RWPE2 (cell line): ENCODE measurements at regions not wholly inside any gene's neighbourhood (a gene's known extent, or its start where the extent isn't known, plus 50 kb on each side); places are given as distances from the start of the nearest gene placed in this dataset.

Experiments
- ATAC-seq: fragments of 200-7000 bp; cut with Tn5 transposase; 3 replicates; pipeline ENCODE4 v1.9.1; 2021; ENCODE audit warnings: low read depth
- DNase-seq: peaks from one replicate; pipeline ENCODE4 v3.0.0-alpha.2; 2020; ENCODE audit warnings: low spot score
- H3K27ac ChIP-seq: fragments of 450-650 bp; 2 replicates; pipeline ENCODE4 v1.5.1; 2017; ENCODE audit warnings: mild to moderate bottlenecking; ENCODE audit not compliant: poor library complexity, severe bottlenecking
- H3K27me3 ChIP-seq: fragments of 250-450 bp; sonication (Bioruptor Pico); 2 replicates; pipeline ENCODE4 v1.5.1; 2021; ENCODE audit warnings: mild to moderate bottlenecking, moderate library complexity; ENCODE audit not compliant: insufficient read depth, poor library complexity, severe bottlenecking
- H3K36me3 ChIP-seq: fragments of 250-450 bp; sonication (Bioruptor Pico); 2 replicates; pipeline ENCODE4 v1.5.1; 2020; ENCODE audit warnings: low read depth, mild to moderate bottlenecking, moderate library complexity
- H3K4me1 ChIP-seq: fragments of 250-450 bp; sonication (Bioruptor Pico); 2 replicates; pipeline ENCODE4 v1.5.1; 2021; ENCODE audit warnings: mild to moderate bottlenecking, moderate library complexity; ENCODE audit not compliant: insufficient read depth, poor library complexity, severe bottlenecking
- H3K4me3 ChIP-seq: fragments of 250-450 bp; sonication (Bioruptor Pico); 2 replicates; pipeline ENCODE4 v1.5.1; 2021; ENCODE audit warnings: mild to moderate bottlenecking, moderate library complexity; ENCODE audit not compliant: severe bottlenecking
- H3K9me3 ChIP-seq: fragments of 250-450 bp; sonication (Bioruptor Pico); 2 replicates; pipeline ENCODE4 v1.5.1; 2021; ENCODE audit warnings: mild to moderate bottlenecking, moderate library complexity; ENCODE audit not compliant: severe bottlenecking
- TF ChIP-seq, protein P1 (sequence below): fragments of 450-650 bp; IDR thresholded peaks from one replicate; pipeline ENCODE4 v1.5.1; 2017; ENCODE audit warnings: mild to moderate bottlenecking, moderate library complexity; ENCODE audit not compliant: poor library complexity, severe bottlenecking

DNA sequence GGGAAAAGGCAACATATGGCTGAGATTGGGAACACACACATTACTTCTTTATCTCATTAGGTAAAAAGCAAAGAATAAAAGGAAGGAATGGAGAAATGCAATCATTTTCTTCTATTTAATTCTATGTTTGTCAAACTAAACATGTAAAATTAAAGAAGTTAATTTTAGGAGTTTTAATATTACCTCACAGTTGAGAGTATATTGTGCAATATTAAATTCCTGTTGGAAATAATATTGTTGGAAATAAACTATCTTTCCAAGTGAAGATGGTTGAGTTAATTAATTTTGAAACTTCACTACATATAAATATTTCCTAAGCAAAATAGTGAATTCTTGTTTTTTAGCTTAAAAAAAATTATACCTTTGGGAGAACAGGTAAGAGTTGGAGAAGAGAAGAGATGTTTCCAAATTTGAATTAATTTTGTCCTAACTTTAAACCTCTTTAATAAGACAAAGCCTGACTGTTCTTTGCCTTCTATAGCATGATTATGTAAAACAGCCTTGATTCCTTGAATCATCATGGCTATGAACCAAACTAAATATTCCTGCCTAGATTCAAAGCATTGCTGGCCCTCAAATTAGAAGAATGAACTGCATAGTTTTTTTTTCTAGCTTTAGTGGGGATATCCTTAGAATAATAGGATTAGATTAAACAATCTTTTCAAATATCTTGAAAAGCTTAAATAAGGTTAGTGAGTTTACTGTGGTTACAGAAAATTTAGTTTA is 1349.1 kb upstream of the ADGRB3 start:
- Histone ChIP-seq H3K27me3 (no peaks in the 10 kb centered on the region), H3K4me3 (no peak overlapping the region), H3K9me3 (no peaks in the 10 kb centered on the region), H3K27ac (no peak overlapping the region), H3K4me1 (no peaks in the 10 kb centered on the region), H3K36me3 (no peaks in the 10 kb centered on the region)
- DNase-seq (no peak), ATAC-seq (no peak)
- TF ChIP-seq, protein P1, sequence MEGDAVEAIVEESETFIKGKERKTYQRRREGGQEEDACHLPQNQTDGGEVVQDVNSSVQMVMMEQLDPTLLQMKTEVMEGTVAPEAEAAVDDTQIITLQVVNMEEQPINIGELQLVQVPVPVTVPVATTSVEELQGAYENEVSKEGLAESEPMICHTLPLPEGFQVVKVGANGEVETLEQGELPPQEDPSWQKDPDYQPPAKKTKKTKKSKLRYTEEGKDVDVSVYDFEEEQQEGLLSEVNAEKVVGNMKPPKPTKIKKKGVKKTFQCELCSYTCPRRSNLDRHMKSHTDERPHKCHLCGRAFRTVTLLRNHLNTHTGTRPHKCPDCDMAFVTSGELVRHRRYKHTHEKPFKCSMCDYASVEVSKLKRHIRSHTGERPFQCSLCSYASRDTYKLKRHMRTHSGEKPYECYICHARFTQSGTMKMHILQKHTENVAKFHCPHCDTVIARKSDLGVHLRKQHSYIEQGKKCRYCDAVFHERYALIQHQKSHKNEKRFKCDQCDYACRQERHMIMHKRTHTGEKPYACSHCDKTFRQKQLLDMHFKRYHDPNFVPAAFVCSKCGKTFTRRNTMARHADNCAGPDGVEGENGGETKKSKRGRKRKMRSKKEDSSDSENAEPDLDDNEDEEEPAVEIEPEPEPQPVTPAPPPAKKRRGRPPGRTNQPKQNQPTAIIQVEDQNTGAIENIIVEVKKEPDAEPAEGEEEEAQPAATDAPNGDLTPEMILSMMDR, result no peak

GRCh38 chr6:67277312-67277711 is 1357.8 kb upstream of the ADGRB3 start:
- Histone ChIP-seq H3K27ac (no peak overlapping the region), H3K9me3 (no peaks in the 10 kb centered on the region), H3K27me3 (peaks cover 5% of the 10 kb centered on the region), H3K4me3 (no peak overlapping the region), H3K4me1 (no peaks in the 10 kb centered on the region), H3K36me3 (no peaks in the 10 kb centered on the region)
- DNase-seq (no peak), ATAC-seq (no peak)
- TF ChIP-seq, protein P1, result no peak

GRCh38 chr6:67265996-67266921 is 1368.8 kb upstream of the ADGRB3 start:
- H3K27ac ChIP-seq, result no peak overlapping the region
- H3K9me3 ChIP-seq, result no peaks in the 10 kb centered on the region
- no peaks in the 10 kb centered on the region for H3K4me1 ChIP-seq
- no peaks in the 10 kb centered on the region for H3K36me3 ChIP-seq
- H3K4me3 ChIP-seq, result no peak overlapping the region
- TF ChIP-seq, protein P1, result no peak
- peaks cover 15% of the 10 kb centered on the region for H3K27me3 ChIP-seq
- no peak for DNase-seq
- ATAC-seq, result no peak

DNA sequence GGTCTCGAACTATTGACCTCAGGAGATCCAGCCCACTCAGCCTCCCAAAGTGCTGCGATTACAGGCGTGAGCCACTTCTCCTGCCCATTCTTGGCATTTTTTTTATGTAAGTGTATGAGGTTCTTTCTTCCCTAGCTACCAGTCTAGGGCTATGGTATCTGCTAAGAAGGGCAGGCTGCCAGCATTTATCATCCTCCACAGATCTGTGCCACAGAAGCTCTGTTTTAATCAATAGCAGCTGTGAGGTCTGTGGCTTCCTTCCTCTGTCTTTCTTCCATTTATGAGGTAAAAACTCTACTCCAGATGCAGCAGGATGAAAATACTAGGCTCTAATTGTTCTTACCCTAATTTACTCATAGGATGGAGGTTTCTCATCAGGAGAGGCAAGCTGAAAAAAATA is 1382.4 kb upstream of the ADGRB3 start:
- DNase-seq, result no peak
- peaks cover 3% of the 10 kb centered on the region for H3K27me3 ChIP-seq
- H3K36me3 ChIP-seq, result no peaks in the 10 kb centered on the region
- ATAC-seq, result no peak
- no peak overlapping the region for H3K27ac ChIP-seq
- TF ChIP-seq, protein P1, result no peak
- H3K9me3 ChIP-seq, result no peaks in the 10 kb centered on the region
- no peaks in the 10 kb centered on the region for H3K4me1 ChIP-seq
- H3K4me3 ChIP-seq, result no peak overlapping the region

GRCh38 chr6:67248077-67248476 is 1387.0 kb upstream of the ADGRB3 start:
- TF ChIP-seq, protein P1, result no peak
- Histone ChIP-seq H3K4me3 (no peak overlapping the region), H3K9me3 (no peaks in the 10 kb centered on the region), H3K27ac (no peak overlapping the region), H3K4me1 (no peaks in the 10 kb centered on the region), H3K36me3 (no peaks in the 10 kb centered on the region), H3K27me3 (peaks cover 3% of the 10 kb centered on the region)
- ATAC-seq (no peak), DNase-seq (no peak)
